ENCODE measurements at regions not wholly inside any gene's neighbourhood (a gene's known extent, or its start where the extent isn't known, plus 50 kb on each side); places are given as distances from the start of the nearest gene placed in this dataset.
"Not testable (repeated sequence)": the region's sequence is repeated elsewhere in the genome, so short reads cannot be mapped to it uniquely, and the experiment has no call there.

DNA sequence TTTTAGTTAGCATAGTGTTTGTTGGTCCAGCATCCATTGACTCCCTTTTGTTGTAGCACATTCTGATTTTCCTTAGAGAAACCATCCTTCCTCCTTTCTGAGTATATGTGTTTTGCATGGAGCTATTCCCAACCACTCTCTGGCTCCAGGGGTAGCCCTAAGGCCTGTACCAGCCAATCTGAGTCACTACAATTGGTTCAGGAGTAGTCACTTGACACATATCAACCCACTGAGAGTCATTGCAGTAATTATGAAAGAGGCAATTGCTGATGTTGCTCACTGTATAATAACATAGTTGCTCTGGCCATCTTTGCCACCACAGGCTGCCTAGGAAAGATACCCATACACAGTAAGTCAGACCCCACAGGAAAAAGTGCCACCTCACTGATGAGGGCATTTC is 71.2 kb upstream of the GRID2 start:
- Histone ChIP-seq H3K4me1 (ENCODE audit: control insufficient read depth in 5 of 5, insufficient read depth in 5 of 5, low read length in 5 of 5) (peaks cover 0 to 7% (median 5%) of the 10 kb centered on the region in 5 donors), H3K36me3 (ENCODE audit: control insufficient read depth in 5 of 5, insufficient read depth in 5 of 5, low read length in 5 of 5) (no peaks in the 10 kb centered on the region), H3K4me3 (ENCODE audit: low read depth in 1 of 5, low read length in 5 of 5) (no peak overlapping the region), H3K9me3 (ENCODE audit: control insufficient read depth in 5 of 5, low read length in 5 of 5) (no peaks in the 10 kb centered on the region), H3K27me3 (ENCODE audit: control insufficient read depth in 5 of 5, insufficient read depth in 4 of 5, low read length in 5 of 5) (no peaks in the 10 kb centered on the region), H3K27ac (ENCODE audit: low read depth, low read length) (no peak overlapping the region), H3K9ac (ENCODE audit: low read length in 5 of 5) (no peak overlapping the region)

DNA sequence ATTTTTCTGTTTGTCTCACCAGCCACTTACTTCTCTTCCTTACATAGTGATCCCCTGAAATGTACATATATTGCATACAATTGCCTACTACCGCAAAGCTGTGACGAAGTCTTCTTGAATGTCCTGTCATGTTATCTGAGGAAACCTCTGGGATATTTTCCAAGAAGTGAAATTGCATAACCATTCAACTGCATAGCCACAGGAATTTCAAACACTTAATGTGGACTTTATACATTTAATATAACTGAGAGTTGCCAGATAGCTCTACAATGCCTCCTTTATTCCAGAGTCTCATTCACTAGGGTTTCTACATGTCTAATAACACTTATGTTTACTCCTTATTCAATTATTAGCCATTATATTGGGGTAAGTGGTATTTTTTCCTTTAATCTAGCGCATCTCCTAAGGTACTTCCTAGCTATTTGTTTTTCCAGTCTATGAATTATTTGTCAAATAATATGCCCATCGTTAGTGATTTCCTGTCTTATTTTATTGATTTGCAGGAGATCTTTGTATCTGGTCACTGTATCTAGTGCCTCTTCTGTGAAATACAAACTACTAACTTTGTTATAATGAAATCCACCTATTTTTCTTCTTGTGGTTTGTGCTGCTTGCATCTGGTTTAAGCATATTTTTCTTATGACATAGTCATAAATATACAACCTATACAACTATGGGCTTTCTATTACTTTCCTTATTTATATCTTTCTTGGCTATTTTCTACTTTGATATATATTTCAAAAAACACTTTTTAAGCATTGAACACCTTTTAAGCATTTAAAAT is 69.2 kb upstream of the GRID2 start:
- Histone ChIP-seq H3K27me3 (ENCODE audit: control insufficient read depth in 5 of 5, insufficient read depth in 4 of 5, low read length in 5 of 5) (no peaks in the 10 kb centered on the region), H3K36me3 (ENCODE audit: control insufficient read depth in 5 of 5, insufficient read depth in 5 of 5, low read length in 5 of 5) (no peaks in the 10 kb centered on the region), H3K9ac (ENCODE audit: low read length in 5 of 5) (no peak overlapping the region), H3K27ac (ENCODE audit: low read depth, low read length) (no peak overlapping the region), H3K4me1 (ENCODE audit: control insufficient read depth in 5 of 5, insufficient read depth in 5 of 5, low read length in 5 of 5) (peaks cover 0 to 7% (median 5%) of the 10 kb centered on the region in 5 donors), H3K9me3 (ENCODE audit: control insufficient read depth in 5 of 5, low read length in 5 of 5) (peaks cover under 1 to 6% (median 4%) of the 10 kb centered on the region in 5 donors), H3K4me3 (ENCODE audit: low read depth in 1 of 5, low read length in 5 of 5) (no peak overlapping the region)

DNA sequence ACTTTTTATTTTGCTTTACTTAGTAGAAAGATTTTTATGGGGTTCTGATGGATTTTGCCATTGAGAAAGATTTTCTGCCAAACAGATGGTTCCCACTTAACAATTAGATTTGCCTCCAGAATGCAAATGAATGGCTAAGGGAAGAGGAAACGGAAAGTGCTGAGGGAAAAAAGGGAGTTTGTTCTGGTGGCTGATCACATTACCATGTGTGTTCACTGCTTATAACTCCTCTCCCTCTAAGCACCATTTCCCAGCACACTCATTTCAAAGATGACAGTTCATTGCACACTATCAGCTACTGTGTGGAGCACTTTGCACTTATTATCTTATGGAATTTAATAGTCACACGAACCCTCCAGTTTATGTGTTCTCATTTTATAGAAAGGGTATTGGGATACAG is 68.0 kb upstream of the GRID2 start:
- Histone ChIP-seq H3K9ac (ENCODE audit: low read length in 5 of 5) (no peak overlapping the region), H3K4me3 (ENCODE audit: low read depth in 1 of 5, low read length in 5 of 5) (no peak overlapping the region), H3K9me3 (ENCODE audit: control insufficient read depth in 5 of 5, low read length in 5 of 5) (peaks cover 2 to 10% (median 7%) of the 10 kb centered on the region in 5 donors), H3K27me3 (ENCODE audit: control insufficient read depth in 5 of 5, insufficient read depth in 4 of 5, low read length in 5 of 5) (no peaks in the 10 kb centered on the region), H3K27ac (ENCODE audit: low read depth, low read length) (no peak overlapping the region), H3K36me3 (ENCODE audit: control insufficient read depth in 5 of 5, insufficient read depth in 5 of 5, low read length in 5 of 5) (no peaks in the 10 kb centered on the region), H3K4me1 (ENCODE audit: control insufficient read depth in 5 of 5, insufficient read depth in 5 of 5, low read length in 5 of 5) (peaks cover 0 to 7% (median 5%) of the 10 kb centered on the region in 5 donors)

DNA sequence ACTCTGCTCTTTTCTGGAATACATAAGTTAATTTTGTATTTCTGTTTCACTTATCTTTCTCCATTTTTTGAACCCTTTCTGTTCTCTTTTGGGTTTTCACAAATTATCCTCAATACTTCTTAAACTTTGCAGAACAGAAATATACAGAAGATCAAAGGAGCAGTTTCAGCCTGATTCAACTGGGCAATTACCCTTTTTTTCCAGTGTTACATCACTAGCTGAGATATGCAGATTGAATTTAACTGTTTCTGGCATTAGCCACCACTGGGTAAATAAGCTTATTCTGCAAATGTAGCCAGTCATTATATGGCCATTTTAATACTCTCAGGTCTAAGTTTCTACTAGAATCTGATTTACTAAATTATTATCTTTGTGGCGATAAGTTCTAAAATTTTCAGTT is 66.9 kb upstream of the GRID2 start:
- H3K27ac ChIP-seq (ENCODE audit: low read depth, low read length): no peak overlapping the region
- H3K9ac ChIP-seq (ENCODE audit: low read length in 5 of 5): no peak overlapping the region
- no peak overlapping the region for H3K4me3 ChIP-seq (ENCODE audit: low read depth in 1 of 5, low read length in 5 of 5)
- H3K4me1 ChIP-seq (ENCODE audit: control insufficient read depth in 5 of 5, insufficient read depth in 5 of 5, low read length in 5 of 5): peaks cover 0 to 7% (median 5%) of the 10 kb centered on the region in 5 donors
- no peaks in the 10 kb centered on the region for H3K36me3 ChIP-seq (ENCODE audit: control insufficient read depth in 5 of 5, insufficient read depth in 5 of 5, low read length in 5 of 5)
- peaks cover 2 to 12% (median 7%) of the 10 kb centered on the region in 5 donors for H3K9me3 ChIP-seq (ENCODE audit: control insufficient read depth in 5 of 5, low read length in 5 of 5)
- H3K27me3 ChIP-seq (ENCODE audit: control insufficient read depth in 5 of 5, insufficient read depth in 4 of 5, low read length in 5 of 5): no peaks in the 10 kb centered on the region

DNA sequence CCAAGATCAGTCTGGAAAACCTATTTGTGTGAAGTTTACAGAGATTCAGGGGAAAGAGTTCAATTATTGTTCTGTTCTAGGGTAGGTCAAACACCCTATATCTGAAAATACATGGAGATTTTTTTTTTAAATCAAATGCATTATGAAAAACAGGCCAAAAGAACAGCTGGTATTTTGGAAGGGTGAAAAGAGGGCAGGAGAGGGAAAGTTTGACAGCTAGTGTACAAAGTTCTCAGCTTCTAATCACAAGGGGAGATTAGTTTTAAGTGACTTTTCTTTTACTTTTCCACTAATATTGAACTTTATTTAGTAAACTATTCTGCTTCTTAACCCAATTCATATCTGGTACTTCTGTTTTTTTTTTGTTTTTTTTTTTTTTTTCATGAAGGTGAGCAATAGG is 66.2 kb upstream of the GRID2 start:
- no peak overlapping the region for H3K27ac ChIP-seq (ENCODE audit: low read depth, low read length)
- H3K27me3 ChIP-seq (ENCODE audit: control insufficient read depth in 5 of 5, insufficient read depth in 4 of 5, low read length in 5 of 5): no peaks in the 10 kb centered on the region
- H3K4me3 ChIP-seq (ENCODE audit: low read depth in 1 of 5, low read length in 5 of 5): no peak overlapping the region
- peaks cover 2 to 12% (median 7%) of the 10 kb centered on the region in 5 donors for H3K9me3 ChIP-seq (ENCODE audit: control insufficient read depth in 5 of 5, low read length in 5 of 5)
- peaks cover 0 to 7% (median 5%) of the 10 kb centered on the region in 5 donors for H3K4me1 ChIP-seq (ENCODE audit: control insufficient read depth in 5 of 5, insufficient read depth in 5 of 5, low read length in 5 of 5)
- H3K9ac ChIP-seq (ENCODE audit: low read length in 5 of 5): no peak overlapping the region
- no peaks in the 10 kb centered on the region for H3K36me3 ChIP-seq (ENCODE audit: control insufficient read depth in 5 of 5, insufficient read depth in 5 of 5, low read length in 5 of 5)

DNA sequence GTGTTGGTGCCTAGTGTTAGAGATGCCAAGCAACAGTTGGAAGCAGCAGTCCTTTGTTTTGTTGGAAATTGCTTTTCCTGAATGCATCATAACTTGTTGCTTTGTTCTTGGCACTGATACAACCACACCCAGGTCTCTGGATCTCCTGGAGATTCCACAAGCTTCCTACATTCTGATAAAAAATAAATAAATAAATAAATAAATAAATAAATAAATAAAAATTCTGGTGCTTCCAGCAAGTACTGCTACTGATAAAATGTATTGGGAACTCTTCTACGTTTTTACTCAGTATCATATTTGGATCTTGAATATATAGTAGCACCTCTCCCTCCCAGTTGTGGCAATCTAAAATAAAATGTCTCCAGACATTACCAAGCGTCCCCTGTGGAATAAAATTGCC is 62.7 kb upstream of the GRID2 start:
- H3K9ac ChIP-seq (ENCODE audit: low read length in 5 of 5): no peak overlapping the region

DNA sequence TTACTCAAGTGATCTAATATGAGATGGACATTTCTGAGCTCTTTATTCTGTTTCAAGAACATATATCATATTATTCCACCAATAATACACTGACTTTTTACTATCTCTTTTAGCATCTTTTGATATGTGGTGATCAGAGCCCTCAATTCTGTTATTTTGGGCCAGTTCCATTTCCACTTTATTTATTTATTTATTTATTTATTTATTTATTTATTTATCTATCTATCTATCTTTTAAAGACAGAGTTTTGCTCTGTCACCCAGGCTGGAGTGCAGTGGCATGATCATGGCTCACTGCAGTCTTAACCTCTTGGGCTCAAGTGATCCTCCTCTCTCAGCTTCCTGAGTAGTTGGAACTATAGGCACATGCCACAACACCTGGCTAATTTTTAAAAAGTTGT is 57.4 kb upstream of the GRID2 start:
- Histone ChIP-seq H3K36me3 (ENCODE audit: control insufficient read depth in 5 of 5, insufficient read depth in 5 of 5, low read length in 5 of 5) (no peaks in the 10 kb centered on the region), H3K27ac (ENCODE audit: low read depth, low read length) (no peak overlapping the region), H3K27me3 (ENCODE audit: control insufficient read depth in 5 of 5, insufficient read depth in 4 of 5, low read length in 5 of 5) (no peaks in the 10 kb centered on the region), H3K9me3 (ENCODE audit: control insufficient read depth in 5 of 5, low read length in 5 of 5) (peaks cover 0 to 3% (median 0%) of the 10 kb centered on the region in 5 donors), H3K4me3 (ENCODE audit: low read depth in 1 of 5, low read length in 5 of 5) (no peak overlapping the region), H3K4me1 (ENCODE audit: control insufficient read depth in 5 of 5, insufficient read depth in 5 of 5, low read length in 5 of 5) (no peaks in the 10 kb centered on the region), H3K9ac (ENCODE audit: low read length in 5 of 5) (no peak overlapping the region)

More for the DNA sequence above, 62.7 kb upstream of the GRID2 start:
- H3K4me1 ChIP-seq (ENCODE audit: control insufficient read depth in 5 of 5, insufficient read depth in 5 of 5, low read length in 5 of 5): no peaks in the 10 kb centered on the region
- H3K9me3 ChIP-seq (ENCODE audit: control insufficient read depth in 5 of 5, low read length in 5 of 5): peaks cover 2 to 12% (median 7%) of the 10 kb centered on the region in 5 donors
- no peak overlapping the region for H3K27ac ChIP-seq (ENCODE audit: low read depth, low read length)
- no peak overlapping the region for H3K4me3 ChIP-seq (ENCODE audit: low read depth in 1 of 5, low read length in 5 of 5)
- no peaks in the 10 kb centered on the region for H3K27me3 ChIP-seq (ENCODE audit: control insufficient read depth in 5 of 5, insufficient read depth in 4 of 5, low read length in 5 of 5)
- H3K36me3 ChIP-seq (ENCODE audit: control insufficient read depth in 5 of 5, insufficient read depth in 5 of 5, low read length in 5 of 5): no peaks in the 10 kb centered on the region

DNA sequence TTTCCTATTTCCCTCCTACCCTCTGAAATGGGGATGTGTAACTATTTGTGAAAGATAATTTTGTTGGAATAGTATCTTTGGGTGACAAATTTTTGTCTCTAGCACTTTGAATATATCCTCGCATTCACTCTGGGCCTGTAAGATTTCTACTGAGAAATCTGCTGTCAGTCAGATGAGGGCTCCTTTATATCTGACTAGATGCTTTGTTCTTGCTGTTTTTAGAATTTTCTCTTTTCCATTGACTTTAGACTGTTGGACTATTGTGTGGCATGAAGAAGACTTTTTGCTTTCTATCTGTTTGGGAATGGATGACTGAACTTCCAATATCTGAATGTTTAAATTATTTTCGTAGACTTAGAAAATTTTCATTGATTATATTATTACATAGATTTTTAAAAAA is 54.2 kb upstream of the GRID2 start:
- H3K4me1 ChIP-seq (ENCODE audit: control insufficient read depth in 5 of 5, insufficient read depth in 5 of 5, low read length in 5 of 5): no peaks in the 10 kb centered on the region
- no peak overlapping the region for H3K4me3 ChIP-seq (ENCODE audit: low read depth in 1 of 5, low read length in 5 of 5)
- no peaks in the 10 kb centered on the region for H3K36me3 ChIP-seq (ENCODE audit: control insufficient read depth in 5 of 5, insufficient read depth in 5 of 5, low read length in 5 of 5)
- no peak overlapping the region for H3K27ac ChIP-seq (ENCODE audit: low read depth, low read length)
- no peaks in the 10 kb centered on the region for H3K27me3 ChIP-seq (ENCODE audit: control insufficient read depth in 5 of 5, insufficient read depth in 4 of 5, low read length in 5 of 5)
- H3K9ac ChIP-seq (ENCODE audit: low read length in 5 of 5): no peak overlapping the region
- H3K9me3 ChIP-seq (ENCODE audit: control insufficient read depth in 5 of 5, low read length in 5 of 5): peaks cover 0 to 7% (median 3%) of the 10 kb centered on the region in 5 donors

DNA sequence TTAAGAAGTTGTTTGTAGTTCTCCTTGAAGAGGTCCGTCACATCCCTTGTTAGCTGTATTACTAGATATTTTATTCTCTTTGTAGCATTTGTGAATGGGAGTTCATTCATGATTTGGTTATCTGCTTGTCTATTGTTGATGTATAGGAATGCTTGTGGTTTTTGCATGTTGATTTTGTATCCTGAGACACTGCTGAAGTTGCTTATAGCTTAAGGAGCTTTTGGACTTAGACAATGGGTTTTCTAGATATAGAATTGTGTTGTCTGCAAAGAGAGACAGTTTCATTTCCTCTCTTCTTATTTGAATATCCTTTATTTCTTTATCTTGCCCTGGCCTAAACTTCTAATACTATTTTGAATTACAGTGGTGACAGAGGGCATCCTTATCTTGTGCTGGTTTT is 52.1 kb upstream of the GRID2 start:
- H3K4me3 ChIP-seq (ENCODE audit: low read depth in 1 of 5, low read length in 5 of 5): no peak overlapping the region
- H3K4me1 ChIP-seq (ENCODE audit: control insufficient read depth in 5 of 5, insufficient read depth in 5 of 5, low read length in 5 of 5): no peaks in the 10 kb centered on the region
- H3K27me3 ChIP-seq (ENCODE audit: control insufficient read depth in 5 of 5, insufficient read depth in 4 of 5, low read length in 5 of 5): no peaks in the 10 kb centered on the region
- H3K9me3 ChIP-seq (ENCODE audit: control insufficient read depth in 5 of 5, low read length in 5 of 5): peaks cover 3 to 23% (median 14%) of the 10 kb centered on the region in 5 donors
- no peaks in the 10 kb centered on the region for H3K36me3 ChIP-seq (ENCODE audit: control insufficient read depth in 5 of 5, insufficient read depth in 5 of 5, low read length in 5 of 5)
- H3K9ac ChIP-seq (ENCODE audit: low read length in 5 of 5): no peak overlapping the region
- no peak overlapping the region for H3K27ac ChIP-seq (ENCODE audit: low read depth, low read length)

DNA sequence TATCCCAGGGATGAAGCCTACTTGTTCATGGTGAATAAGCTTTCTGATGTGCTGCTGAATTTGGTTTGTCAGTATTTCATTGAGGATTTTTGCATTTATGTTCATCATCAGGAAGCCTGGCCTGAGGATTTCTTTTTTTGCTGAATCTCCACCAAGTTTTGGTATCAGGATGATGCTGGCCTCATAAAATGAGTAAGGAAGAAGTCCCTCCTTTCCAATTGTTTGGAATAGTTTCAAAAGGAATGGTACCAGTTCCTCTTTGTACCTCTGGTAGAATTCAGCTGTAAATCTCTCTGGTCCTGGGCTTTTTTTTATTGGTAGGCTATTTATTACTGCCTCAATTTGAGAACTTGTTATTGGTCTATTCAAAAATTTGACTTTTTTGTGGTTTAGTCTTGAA is 51.4 kb upstream of the GRID2 start:
- H3K4me1 ChIP-seq (ENCODE audit: control insufficient read depth in 5 of 5, insufficient read depth in 5 of 5, low read length in 5 of 5); H3K36me3 ChIP-seq (ENCODE audit: control insufficient read depth in 5 of 5, insufficient read depth in 5 of 5, low read length in 5 of 5); H3K4me3 ChIP-seq (ENCODE audit: low read depth in 1 of 5, low read length in 5 of 5); H3K27me3 ChIP-seq (ENCODE audit: control insufficient read depth in 5 of 5, insufficient read depth in 4 of 5, low read length in 5 of 5); H3K27ac ChIP-seq (ENCODE audit: low read depth, low read length); H3K9ac ChIP-seq (ENCODE audit: low read length in 5 of 5): not testable (repeated sequence)
- peaks cover 3 to 25% (median 14%) of the 10 kb centered on the region in 5 donors for H3K9me3 ChIP-seq (ENCODE audit: control insufficient read depth in 5 of 5, low read length in 5 of 5)
